Esophagus squamous epithelium (tissue), 4 donors: ENCODE measurements at regions not wholly inside any gene's neighbourhood (a gene's known extent, or its start where the extent isn't known, plus 50 kb on each side); places are given as distances from the start of the nearest gene placed in this dataset.

Source experiments
- CTCF ChIP-seq, 6 experiments: fragments of 450-650 bp in 4 of 6; fragments of 200-600 bp in 2 of 6; sonication (generic) in 2 of 6; IDR thresholded peaks; one replicate each; pipeline ENCODE4 v1.5.1; 2016 to 2019; ENCODE audit warnings: antibody characterized with exemption in 6 of 6, mild to moderate bottlenecking in 4 of 6, moderate library complexity in 4 of 6
- POLR2A ChIP-seq, 4 donors: fragments of 450-650 bp; IDR thresholded peaks; one replicate each; pipeline ENCODE4 v1.6.1; 2017; ENCODE audit warnings: antibody characterized with exemption in 4 of 4, mild to moderate bottlenecking in 4 of 4, moderate library complexity in 3 of 4

GRCh38 chr14:34348592-34348991 lies 113.4 kb downstream of the SPTSSA start:
- TF ChIP-seq POLR2A (IDR thresholded peaks at IDR 0.05) = no peak
- TF ChIP-seq CTCF (IDR thresholded peaks at IDR 0.05) = no peak
